ENCODE measurements at regions not wholly inside any gene's neighbourhood (a gene's known extent, or its start where the extent isn't known, plus 50 kb on each side); places are given as distances from the start of the nearest gene placed in this dataset.

DNA sequence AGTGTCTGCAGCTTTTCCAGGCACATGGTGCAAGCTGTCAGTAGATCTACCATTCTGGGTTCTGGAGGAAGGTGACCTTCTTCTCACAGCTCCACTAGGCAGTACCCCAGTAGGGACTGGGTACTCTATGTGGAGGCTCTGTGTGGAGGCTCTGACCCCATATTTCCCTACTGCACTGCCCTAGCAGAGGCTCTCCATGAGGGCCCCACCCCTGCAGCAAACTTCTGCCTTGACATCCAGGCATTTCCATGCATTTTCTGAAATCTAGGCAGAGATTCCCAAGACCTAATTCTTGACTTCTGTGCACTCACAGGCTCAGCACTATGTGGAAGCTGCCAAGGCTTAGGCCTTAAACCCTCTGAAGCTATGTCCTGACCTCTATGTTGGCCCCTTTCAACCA, 1060.0 kb downstream of the NAALADL2 start:
- no peaks in the 10 kb centered on the region for H3K79me2 ChIP-seq (ENCODE audit: insufficient read depth, low read length)
- POLR2A ChIA-PET, result no interaction called here
- FAIRE-seq (no peak), ATAC-seq (no peak), DNase-seq (ENCODE audit: low spot score) (no peak)
- H3K4me2 ChIP-seq (ENCODE audit: low read depth, low read length), result no peak overlapping the region
- no peaks in the 10 kb centered on the region for H4K20me1 ChIP-seq (ENCODE audit: insufficient read depth, low read length)
- no peaks in the 10 kb centered on the region for H3K36me3 ChIP-seq (replicated peaks in 1 of 2; ENCODE audit: control insufficient read depth in 1 of 2, insufficient read depth in 2 of 2, low read length in 2 of 2)
- H3K27ac ChIP-seq (ENCODE audit: extremely low read length, insufficient read depth, low read length), result no peak overlapping the region
- intact Hi-C loops (cut with micrococcal nuclease; ENCODE audit: unreplicated experiment), result no loop called here
- in situ Hi-C loops (cut with HindIII; ENCODE audit: extremely low pct_ligation_motif_present, low pct_unique_long_range_greater_than_20kb), result no loop called here
- H3K9me3 ChIP-seq (ENCODE audit: low read length), result peaks cover 74% of the 10 kb centered on the region
- no peaks in the 10 kb centered on the region for H3K4me1 ChIP-seq (ENCODE audit: insufficient read depth, low read length)
- TF ChIP-seq FOSL2 (CRISPR knock-in tag; IDR thresholded peaks at IDR 0.05), result no peak
- TF ChIP-seq DNMT3B (CRISPR knock-in tag; conservative IDR thresholded peaks at IDR 0.05), result no peak
- TF ChIP-seq SNAI1 (CRISPR knock-in tag; IDR thresholded peaks at IDR 0.05; ENCODE audit: borderline replicate concordance), result no peak
- no peak for TF ChIP-seq PRMT3 (CRISPR knock-in tag; IDR thresholded peaks at IDR 0.05; ENCODE audit: borderline replicate concordance, low read depth)
- TF ChIP-seq ZNF501 (CRISPR knock-in tag; IDR thresholded peaks at IDR 0.05), result no peak
- TF ChIP-seq ATF7 (IDR thresholded peaks at IDR 0.05), result no peak
- no peak for TF ChIP-seq ATF7 (CRISPR knock-in tag; IDR thresholded peaks at IDR 0.05)
- TF ChIP-seq ZNF713 (CRISPR knock-in tag; IDR thresholded peaks at IDR 0.05), result no peak
- TF ChIP-seq, protein P1, sequence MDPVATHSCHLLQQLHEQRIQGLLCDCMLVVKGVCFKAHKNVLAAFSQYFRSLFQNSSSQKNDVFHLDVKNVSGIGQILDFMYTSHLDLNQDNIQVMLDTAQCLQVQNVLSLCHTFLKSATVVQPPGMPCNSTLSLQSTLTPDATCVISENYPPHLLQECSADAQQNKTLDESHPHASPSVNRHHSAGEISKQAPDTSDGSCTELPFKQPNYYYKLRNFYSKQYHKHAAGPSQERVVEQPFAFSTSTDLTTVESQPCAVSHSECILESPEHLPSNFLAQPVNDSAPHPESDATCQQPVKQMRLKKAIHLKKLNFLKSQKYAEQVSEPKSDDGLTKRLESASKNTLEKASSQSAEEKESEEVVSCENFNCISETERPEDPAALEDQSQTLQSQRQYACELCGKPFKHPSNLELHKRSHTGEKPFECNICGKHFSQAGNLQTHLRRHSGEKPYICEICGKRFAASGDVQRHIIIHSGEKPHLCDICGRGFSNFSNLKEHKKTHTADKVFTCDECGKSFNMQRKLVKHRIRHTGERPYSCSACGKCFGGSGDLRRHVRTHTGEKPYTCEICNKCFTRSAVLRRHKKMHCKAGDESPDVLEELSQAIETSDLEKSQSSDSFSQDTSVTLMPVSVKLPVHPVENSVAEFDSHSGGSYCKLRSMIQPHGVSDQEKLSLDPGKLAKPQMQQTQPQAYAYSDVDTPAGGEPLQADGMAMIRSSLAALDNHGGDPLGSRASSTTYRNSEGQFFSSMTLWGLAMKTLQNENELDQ (CRISPR knock-in tag; IDR thresholded peaks at IDR 0.05; ENCODE audit: borderline replicate concordance), result no peak
- TF ChIP-seq SNRNP70 (IDR thresholded peaks at IDR 0.05; ENCODE audit: low read depth, low read length), result no peak
- TF ChIP-seq, protein P2, sequence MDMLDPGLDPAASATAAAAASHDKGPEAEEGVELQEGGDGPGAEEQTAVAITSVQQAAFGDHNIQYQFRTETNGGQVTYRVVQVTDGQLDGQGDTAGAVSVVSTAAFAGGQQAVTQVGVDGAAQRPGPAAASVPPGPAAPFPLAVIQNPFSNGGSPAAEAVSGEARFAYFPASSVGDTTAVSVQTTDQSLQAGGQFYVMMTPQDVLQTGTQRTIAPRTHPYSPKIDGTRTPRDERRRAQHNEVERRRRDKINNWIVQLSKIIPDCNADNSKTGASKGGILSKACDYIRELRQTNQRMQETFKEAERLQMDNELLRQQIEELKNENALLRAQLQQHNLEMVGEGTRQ (IDR thresholded peaks at IDR 0.05; ENCODE audit: low read depth, low read length), result no peak
- TF ChIP-seq, protein P2 (CRISPR knock-in tag; IDR thresholded peaks at IDR 0.05; ENCODE audit: borderline replicate concordance), result no peak
- TF ChIP-seq, protein P3, sequence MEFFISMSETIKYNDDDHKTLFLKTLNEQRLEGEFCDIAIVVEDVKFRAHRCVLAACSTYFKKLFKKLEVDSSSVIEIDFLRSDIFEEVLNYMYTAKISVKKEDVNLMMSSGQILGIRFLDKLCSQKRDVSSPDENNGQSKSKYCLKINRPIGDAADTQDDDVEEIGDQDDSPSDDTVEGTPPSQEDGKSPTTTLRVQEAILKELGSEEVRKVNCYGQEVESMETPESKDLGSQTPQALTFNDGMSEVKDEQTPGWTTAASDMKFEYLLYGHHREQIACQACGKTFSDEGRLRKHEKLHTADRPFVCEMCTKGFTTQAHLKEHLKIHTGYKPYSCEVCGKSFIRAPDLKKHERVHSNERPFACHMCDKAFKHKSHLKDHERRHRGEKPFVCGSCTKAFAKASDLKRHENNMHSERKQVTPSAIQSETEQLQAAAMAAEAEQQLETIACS (CRISPR knock-in tag; IDR thresholded peaks at IDR 0.05), result no peak
- TF ChIP-seq ZNF775 (CRISPR knock-in tag; IDR thresholded peaks at IDR 0.05; ENCODE audit: borderline replicate concordance), result no peak
- TF ChIP-seq, protein P4, sequence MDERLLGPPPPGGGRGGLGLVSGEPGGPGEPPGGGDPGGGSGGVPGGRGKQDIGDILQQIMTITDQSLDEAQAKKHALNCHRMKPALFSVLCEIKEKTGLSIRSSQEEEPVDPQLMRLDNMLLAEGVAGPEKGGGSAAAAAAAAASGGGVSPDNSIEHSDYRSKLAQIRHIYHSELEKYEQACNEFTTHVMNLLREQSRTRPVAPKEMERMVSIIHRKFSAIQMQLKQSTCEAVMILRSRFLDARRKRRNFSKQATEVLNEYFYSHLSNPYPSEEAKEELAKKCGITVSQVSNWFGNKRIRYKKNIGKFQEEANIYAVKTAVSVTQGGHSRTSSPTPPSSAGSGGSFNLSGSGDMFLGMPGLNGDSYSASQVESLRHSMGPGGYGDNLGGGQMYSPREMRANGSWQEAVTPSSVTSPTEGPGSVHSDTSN (CRISPR knock-in tag; IDR thresholded peaks at IDR 0.05), result no peak
- no peak for TF ChIP-seq ZNF781 (CRISPR knock-in tag; IDR thresholded peaks at IDR 0.05; ENCODE audit: borderline replicate concordance, not compliant biosample characterization)
- TF ChIP-seq, protein P5, sequence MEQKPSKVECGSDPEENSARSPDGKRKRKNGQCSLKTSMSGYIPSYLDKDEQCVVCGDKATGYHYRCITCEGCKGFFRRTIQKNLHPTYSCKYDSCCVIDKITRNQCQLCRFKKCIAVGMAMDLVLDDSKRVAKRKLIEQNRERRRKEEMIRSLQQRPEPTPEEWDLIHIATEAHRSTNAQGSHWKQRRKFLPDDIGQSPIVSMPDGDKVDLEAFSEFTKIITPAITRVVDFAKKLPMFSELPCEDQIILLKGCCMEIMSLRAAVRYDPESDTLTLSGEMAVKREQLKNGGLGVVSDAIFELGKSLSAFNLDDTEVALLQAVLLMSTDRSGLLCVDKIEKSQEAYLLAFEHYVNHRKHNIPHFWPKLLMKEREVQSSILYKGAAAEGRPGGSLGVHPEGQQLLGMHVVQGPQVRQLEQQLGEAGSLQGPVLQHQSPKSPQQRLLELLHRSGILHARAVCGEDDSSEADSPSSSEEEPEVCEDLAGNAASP (CRISPR knock-in tag; IDR thresholded peaks at IDR 0.05; ENCODE audit: borderline replicate concordance), result no peak
- H3K27me3 ChIP-seq (ENCODE audit: control insufficient read depth in 1 of 2, insufficient read depth in 2 of 2, low read length in 2 of 2), result no peaks in the 10 kb centered on the region
- H2AFZ ChIP-seq (ENCODE audit: low read length), result no peak overlapping the region
- H3K9ac ChIP-seq (ENCODE audit: insufficient read depth, low read depth, low read length), result no peak overlapping the region
- no TSS peak for BruUV-seq (replicated peaks)
- CTCF ChIA-PET (ENCODE audit: low intra/inter-chr PET ratio, low total read pairs), result no interaction called here
- H3K4me3 ChIP-seq (replicated peaks in 1 of 3; ENCODE audit: insufficient read depth in 1 of 3, low read depth in 2 of 3, low read length in 3 of 3), result no peak overlapping the region
